ENCODE measurements at regions not wholly inside any gene's neighbourhood (a gene's known extent, or its start where the extent isn't known, plus 50 kb on each side); places are given as distances from the start of the nearest gene placed in this dataset.

DNA sequence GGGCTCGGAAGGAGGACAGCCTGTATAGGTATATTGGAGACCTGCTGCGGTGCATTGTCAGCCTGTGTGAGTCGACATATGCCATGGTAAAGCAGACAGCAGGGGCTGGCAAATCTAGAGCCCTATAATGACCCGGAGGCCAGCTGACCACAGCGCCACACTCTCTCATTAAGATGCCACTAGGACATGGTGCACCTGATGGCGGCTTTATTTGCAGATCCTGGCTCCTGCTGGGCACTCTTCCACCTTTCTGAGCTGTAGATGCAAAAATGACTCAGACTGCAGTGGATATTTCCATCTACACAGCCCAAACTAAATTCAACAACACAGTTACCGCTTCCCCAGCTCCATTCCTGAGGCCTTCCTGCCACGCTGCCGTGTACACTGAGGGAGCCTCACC, 389.9 kb downstream of the TNS1 start:
- TF ChIP-seq, protein P1, sequence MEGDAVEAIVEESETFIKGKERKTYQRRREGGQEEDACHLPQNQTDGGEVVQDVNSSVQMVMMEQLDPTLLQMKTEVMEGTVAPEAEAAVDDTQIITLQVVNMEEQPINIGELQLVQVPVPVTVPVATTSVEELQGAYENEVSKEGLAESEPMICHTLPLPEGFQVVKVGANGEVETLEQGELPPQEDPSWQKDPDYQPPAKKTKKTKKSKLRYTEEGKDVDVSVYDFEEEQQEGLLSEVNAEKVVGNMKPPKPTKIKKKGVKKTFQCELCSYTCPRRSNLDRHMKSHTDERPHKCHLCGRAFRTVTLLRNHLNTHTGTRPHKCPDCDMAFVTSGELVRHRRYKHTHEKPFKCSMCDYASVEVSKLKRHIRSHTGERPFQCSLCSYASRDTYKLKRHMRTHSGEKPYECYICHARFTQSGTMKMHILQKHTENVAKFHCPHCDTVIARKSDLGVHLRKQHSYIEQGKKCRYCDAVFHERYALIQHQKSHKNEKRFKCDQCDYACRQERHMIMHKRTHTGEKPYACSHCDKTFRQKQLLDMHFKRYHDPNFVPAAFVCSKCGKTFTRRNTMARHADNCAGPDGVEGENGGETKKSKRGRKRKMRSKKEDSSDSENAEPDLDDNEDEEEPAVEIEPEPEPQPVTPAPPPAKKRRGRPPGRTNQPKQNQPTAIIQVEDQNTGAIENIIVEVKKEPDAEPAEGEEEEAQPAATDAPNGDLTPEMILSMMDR (IDR thresholded peaks at IDR 0.05): no peak
- no peak for TF ChIP-seq EZH2 (IDR thresholded peaks at IDR 0.05; ENCODE audit: borderline replicate concordance, insufficient read depth, low read depth, low read length, poor library complexity, severe bottlenecking)
